ENCODE measurements at regions not wholly inside any gene's neighbourhood (a gene's known extent, or its start where the extent isn't known, plus 50 kb on each side); places are given as distances from the start of the nearest gene placed in this dataset.

DNA sequence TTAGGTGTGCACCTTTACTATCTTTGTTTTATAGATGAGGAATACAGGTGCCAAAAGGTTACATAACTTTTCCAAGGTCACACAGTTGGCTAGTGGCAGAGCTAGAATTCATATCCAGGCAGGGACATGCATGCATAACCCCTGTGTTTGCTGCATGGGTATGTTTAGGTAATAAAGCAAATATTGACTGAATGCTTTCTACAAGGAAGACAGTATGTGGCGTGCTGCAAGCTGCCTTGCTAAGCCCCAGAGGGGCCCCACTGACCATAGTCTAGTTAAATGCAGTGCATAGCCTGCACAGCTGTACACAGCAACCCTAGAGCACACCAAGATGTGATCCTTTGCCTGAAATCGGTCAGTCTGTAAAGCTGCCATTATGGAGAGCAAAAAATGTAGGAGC, 320.5 kb upstream of the IGFBP7 start:
- no peak overlapping the region for H3K4me2 ChIP-seq
- H3F3A ChIP-seq (replicated peaks; ENCODE audit: insufficient read depth), result peaks cover 3% of the 10 kb centered on the region
- H3K4me3 ChIP-seq (ENCODE audit: low read depth in 2 of 2, low read length in 1 of 2), result no peak overlapping the region
- no peak overlapping the region for H3K9ac ChIP-seq
- ChIA-PET POLR2A (no interaction called here), CTCF (interaction anchor here (3.2 to 3.5 kb wide), 2 partner anchors 12 to 267 kb away, joined by 21 to 25 read pairs; no protein-coding TSS in a partner anchor)
- no peak for DNase-seq
- no peaks in the 10 kb centered on the region for H3K36me3 ChIP-seq (replicated peaks in 1 of 2; ENCODE audit: control insufficient read depth in 1 of 2, insufficient read depth in 2 of 2, low read length in 1 of 2)
- 27% methylated on average over 2 of the region's 2 CpGs for WGBS (ENCODE audit: low lambda C conversion rate)
- H4K20me1 ChIP-seq (ENCODE audit: insufficient read depth), result no peaks in the 10 kb centered on the region
- no peaks in the 10 kb centered on the region for H3K9me2 ChIP-seq
- H3K9me3 ChIP-seq, result no peaks in the 10 kb centered on the region
- TF ChIP-seq, protein P1, sequence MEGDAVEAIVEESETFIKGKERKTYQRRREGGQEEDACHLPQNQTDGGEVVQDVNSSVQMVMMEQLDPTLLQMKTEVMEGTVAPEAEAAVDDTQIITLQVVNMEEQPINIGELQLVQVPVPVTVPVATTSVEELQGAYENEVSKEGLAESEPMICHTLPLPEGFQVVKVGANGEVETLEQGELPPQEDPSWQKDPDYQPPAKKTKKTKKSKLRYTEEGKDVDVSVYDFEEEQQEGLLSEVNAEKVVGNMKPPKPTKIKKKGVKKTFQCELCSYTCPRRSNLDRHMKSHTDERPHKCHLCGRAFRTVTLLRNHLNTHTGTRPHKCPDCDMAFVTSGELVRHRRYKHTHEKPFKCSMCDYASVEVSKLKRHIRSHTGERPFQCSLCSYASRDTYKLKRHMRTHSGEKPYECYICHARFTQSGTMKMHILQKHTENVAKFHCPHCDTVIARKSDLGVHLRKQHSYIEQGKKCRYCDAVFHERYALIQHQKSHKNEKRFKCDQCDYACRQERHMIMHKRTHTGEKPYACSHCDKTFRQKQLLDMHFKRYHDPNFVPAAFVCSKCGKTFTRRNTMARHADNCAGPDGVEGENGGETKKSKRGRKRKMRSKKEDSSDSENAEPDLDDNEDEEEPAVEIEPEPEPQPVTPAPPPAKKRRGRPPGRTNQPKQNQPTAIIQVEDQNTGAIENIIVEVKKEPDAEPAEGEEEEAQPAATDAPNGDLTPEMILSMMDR (IDR thresholded peaks at IDR 0.05), result no peak
- TF ChIP-seq, protein P2, sequence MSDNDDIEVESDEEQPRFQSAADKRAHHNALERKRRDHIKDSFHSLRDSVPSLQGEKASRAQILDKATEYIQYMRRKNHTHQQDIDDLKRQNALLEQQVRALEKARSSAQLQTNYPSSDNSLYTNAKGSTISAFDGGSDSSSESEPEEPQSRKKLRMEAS (IDR thresholded peaks at IDR 0.05; ENCODE audit: low read depth), result no peak
- TF ChIP-seq EP300 (IDR thresholded peaks at IDR 0.05; ENCODE audit: borderline replicate concordance in 1 of 2, low read depth in 1 of 2, low read length in 1 of 2) (no peak), FOXJ3 (CRISPR knock-in tag; IDR thresholded peaks at IDR 0.05) (no peak), FOSL2 (IDR thresholded peaks at IDR 0.05; ENCODE audit: borderline replicate concordance, low read depth) (no peak), EZH2phosphoT487 (IDR thresholded peaks at IDR 0.05; ENCODE audit: borderline replicate concordance, low read depth) (no peak), SIN3A (IDR thresholded peaks at IDR 0.05; ENCODE audit: borderline replicate concordance, low read depth, low read length) (no peak), RXRA (IDR thresholded peaks at IDR 0.05; ENCODE audit: borderline replicate concordance, low read depth) (no peak)
- TF ChIP-seq, protein P3, sequence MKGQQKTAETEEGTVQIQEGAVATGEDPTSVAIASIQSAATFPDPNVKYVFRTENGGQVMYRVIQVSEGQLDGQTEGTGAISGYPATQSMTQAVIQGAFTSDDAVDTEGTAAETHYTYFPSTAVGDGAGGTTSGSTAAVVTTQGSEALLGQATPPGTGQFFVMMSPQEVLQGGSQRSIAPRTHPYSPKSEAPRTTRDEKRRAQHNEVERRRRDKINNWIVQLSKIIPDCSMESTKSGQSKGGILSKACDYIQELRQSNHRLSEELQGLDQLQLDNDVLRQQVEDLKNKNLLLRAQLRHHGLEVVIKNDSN (IDR thresholded peaks at IDR 0.05; ENCODE audit: borderline replicate concordance, low read depth), result no peak
- TF ChIP-seq, protein P4, sequence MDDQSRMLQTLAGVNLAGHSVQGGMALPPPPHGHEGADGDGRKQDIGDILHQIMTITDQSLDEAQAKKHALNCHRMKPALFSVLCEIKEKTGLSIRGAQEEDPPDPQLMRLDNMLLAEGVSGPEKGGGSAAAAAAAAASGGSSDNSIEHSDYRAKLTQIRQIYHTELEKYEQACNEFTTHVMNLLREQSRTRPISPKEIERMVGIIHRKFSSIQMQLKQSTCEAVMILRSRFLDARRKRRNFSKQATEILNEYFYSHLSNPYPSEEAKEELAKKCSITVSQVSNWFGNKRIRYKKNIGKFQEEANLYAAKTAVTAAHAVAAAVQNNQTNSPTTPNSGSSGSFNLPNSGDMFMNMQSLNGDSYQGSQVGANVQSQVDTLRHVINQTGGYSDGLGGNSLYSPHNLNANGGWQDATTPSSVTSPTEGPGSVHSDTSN (IDR thresholded peaks at IDR 0.05), result no peak
- TF ChIP-seq, protein P5, sequence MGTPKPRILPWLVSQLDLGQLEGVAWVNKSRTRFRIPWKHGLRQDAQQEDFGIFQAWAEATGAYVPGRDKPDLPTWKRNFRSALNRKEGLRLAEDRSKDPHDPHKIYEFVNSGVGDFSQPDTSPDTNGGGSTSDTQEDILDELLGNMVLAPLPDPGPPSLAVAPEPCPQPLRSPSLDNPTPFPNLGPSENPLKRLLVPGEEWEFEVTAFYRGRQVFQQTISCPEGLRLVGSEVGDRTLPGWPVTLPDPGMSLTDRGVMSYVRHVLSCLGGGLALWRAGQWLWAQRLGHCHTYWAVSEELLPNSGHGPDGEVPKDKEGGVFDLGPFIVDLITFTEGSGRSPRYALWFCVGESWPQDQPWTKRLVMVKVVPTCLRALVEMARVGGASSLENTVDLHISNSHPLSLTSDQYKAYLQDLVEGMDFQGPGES (IDR thresholded peaks at IDR 0.05; ENCODE audit: low read depth, low read length), result no peak
- H2AFZ ChIP-seq (ENCODE audit: low read depth), result no peak overlapping the region
- no peaks in the 10 kb centered on the region for H3K27me3 ChIP-seq (ENCODE audit: insufficient read depth)
- peaks cover 3 to 7% of the 10 kb centered on the region in 2 experiments; a peak in 2 of 4 replicates for H3K4me1 ChIP-seq (ENCODE audit: control insufficient read depth in 1 of 2, insufficient read depth in 2 of 2, low read depth in 1 of 2, low read length in 1 of 2)
- no peaks in the 10 kb centered on the region for H3K79me2 ChIP-seq (ENCODE audit: insufficient read depth)
- no peak overlapping the region for H3K27ac ChIP-seq (ENCODE audit: low read depth in 2 of 2, low read length in 1 of 2)

All from SK-N-SH (cell line).